Body of pancreas (tissue), 4 donors: ENCODE measurements at regions not wholly inside any gene's neighbourhood (a gene's known extent, or its start where the extent isn't known, plus 50 kb on each side); places are given as distances from the start of the nearest gene placed in this dataset.
"Not testable (repeated sequence)": the region's sequence is repeated elsewhere in the genome, so short reads cannot be mapped to it uniquely, and the experiment has no call there.

Experiments used
- ATAC-seq: fragments of 150-250 bp; one replicate; pipeline ENCODE4 v1.9.1; 2016
- DNase-seq, 4 donors: peaks; one replicate each; pipeline ENCODE4 v3.0.0-alpha.2; 2019
- H3K27ac ChIP-seq, 4 donors: fragments of 200-600 bp; sonication (generic); 1 replicate in 3 of 4; 2 replicates in 1 of 4; pipeline versions ENCODE4 v1.5.1 to v1.6.1; 2016 to 2019; ENCODE audit warnings: mild to moderate bottlenecking in 1 of 4, mixed read lengths in 1 of 4, moderate library complexity in 1 of 4
- H3K27me3 ChIP-seq, 2 donors: fragments of 200-600 bp; sonication (generic); one replicate each; pipeline ENCODE4 v1.6.0; 2016; ENCODE audit warnings: mild to moderate bottlenecking in 1 of 2
- H3K36me3 ChIP-seq, 2 donors: fragments of 200-600 bp; sonication (generic); replicated peaks in 1 of 2; 2 replicates each; pipeline ENCODE4 v1.5.1; 2016; ENCODE audit warnings: low read depth in 2 of 2; ENCODE audit not compliant: insufficient read depth in 1 of 2
- H3K4me1 ChIP-seq: fragments of 200-600 bp; sonication (generic); one replicate; pipeline ENCODE4 v1.6.0; 2016
- H3K4me3 ChIP-seq, 2 donors: fragments of 200-600 bp; sonication (generic); 1 replicate in 1 of 2; 2 replicates in 1 of 2; pipeline ENCODE4 v1.5.1; 2016 to 2019
- H3K9me3 ChIP-seq, 3 donors: fragments of 200-600 bp; sonication (generic); 1 replicate in 2 of 3; 2 replicates in 1 of 3; pipeline ENCODE4 v1.5.1; 2016
- POLR2A ChIP-seq, 3 donors: fragments of 450-650 bp; IDR thresholded peaks; one replicate each; pipeline ENCODE4 v1.6.1; 2016; ENCODE audit warnings: antibody characterized with exemption in 3 of 3, mild to moderate bottlenecking in 2 of 3
- WGBS, 2 donors: methylation state at CpG; one replicate each; pipeline ENCODE4 v1.1.5; 2017; 5-methylcytosine and 5-hydroxymethylcytosine counted together
- intact Hi-C: fragments of 100-400 bp; cut with DNase I; formaldehyde crosslinking; loops from one replicate; pipeline ENCODE4 v1.15.1; 2023
- TF ChIP-seq, protein P1 (sequence below), 7 experiments: fragments of 450-650 bp in 4 of 7; fragments of 200-600 bp in 3 of 7; sonication (generic) in 3 of 7; IDR thresholded peaks; one replicate each; pipeline ENCODE4 v1.5.1; 2016 to 2019; ENCODE audit warnings: antibody characterized with exemption in 7 of 7

DNA sequence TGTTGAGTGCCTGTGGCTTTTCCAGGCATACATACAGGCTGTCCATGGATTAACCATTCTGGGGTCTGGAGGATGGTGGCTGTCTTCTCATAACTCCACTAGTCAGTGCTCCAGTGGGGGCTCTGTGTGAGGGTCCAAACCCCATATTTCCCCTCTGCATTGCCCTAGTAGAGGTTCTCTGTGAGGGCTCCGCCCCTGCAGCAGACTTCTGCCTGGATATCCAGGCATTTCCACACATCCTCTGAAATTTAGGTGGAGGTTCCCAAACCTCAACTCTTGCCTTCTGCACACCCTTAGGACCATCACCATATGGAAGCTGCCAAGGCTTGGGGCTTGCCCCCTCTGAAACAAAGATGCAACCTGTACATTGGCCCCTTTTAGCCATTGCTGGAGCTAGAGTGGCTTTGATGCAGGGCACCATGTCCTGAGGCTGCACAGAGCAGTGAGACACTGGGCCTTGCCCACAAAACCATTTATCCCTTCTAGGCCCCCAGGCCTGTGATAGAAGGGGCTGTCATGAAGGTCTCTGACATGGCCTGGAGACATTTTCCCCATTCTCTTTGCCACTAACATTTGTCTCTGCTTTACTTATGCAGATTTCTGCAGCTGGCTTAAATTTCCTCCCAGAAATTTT lies 400.1 kb upstream of the MDFIC2 start:
- Histone ChIP-seq H3K9me3 (peaks cover 0 to 19% (median 0%) of the 10 kb centered on the region in 3 donors), H3K36me3 (no peaks in the 10 kb centered on the region), H3K27me3 (no peaks in the 10 kb centered on the region), H3K4me3 (no peak overlapping the region), H3K4me1 (no peaks in the 10 kb centered on the region), H3K27ac (no peak overlapping the region)
- TF ChIP-seq, protein P1, sequence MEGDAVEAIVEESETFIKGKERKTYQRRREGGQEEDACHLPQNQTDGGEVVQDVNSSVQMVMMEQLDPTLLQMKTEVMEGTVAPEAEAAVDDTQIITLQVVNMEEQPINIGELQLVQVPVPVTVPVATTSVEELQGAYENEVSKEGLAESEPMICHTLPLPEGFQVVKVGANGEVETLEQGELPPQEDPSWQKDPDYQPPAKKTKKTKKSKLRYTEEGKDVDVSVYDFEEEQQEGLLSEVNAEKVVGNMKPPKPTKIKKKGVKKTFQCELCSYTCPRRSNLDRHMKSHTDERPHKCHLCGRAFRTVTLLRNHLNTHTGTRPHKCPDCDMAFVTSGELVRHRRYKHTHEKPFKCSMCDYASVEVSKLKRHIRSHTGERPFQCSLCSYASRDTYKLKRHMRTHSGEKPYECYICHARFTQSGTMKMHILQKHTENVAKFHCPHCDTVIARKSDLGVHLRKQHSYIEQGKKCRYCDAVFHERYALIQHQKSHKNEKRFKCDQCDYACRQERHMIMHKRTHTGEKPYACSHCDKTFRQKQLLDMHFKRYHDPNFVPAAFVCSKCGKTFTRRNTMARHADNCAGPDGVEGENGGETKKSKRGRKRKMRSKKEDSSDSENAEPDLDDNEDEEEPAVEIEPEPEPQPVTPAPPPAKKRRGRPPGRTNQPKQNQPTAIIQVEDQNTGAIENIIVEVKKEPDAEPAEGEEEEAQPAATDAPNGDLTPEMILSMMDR (IDR thresholded peaks at IDR 0.05): no peak
- TF ChIP-seq POLR2A (IDR thresholded peaks at IDR 0.05): no peak
- intact Hi-C loops: no loop called here
- no peak for ATAC-seq
- 100% methylated on average over 1 of the region's 1 CpG; no CpG with 5 or more reads in 1 of the 2 donors for WGBS, 2 donors
- DNase-seq: no peak

DNA sequence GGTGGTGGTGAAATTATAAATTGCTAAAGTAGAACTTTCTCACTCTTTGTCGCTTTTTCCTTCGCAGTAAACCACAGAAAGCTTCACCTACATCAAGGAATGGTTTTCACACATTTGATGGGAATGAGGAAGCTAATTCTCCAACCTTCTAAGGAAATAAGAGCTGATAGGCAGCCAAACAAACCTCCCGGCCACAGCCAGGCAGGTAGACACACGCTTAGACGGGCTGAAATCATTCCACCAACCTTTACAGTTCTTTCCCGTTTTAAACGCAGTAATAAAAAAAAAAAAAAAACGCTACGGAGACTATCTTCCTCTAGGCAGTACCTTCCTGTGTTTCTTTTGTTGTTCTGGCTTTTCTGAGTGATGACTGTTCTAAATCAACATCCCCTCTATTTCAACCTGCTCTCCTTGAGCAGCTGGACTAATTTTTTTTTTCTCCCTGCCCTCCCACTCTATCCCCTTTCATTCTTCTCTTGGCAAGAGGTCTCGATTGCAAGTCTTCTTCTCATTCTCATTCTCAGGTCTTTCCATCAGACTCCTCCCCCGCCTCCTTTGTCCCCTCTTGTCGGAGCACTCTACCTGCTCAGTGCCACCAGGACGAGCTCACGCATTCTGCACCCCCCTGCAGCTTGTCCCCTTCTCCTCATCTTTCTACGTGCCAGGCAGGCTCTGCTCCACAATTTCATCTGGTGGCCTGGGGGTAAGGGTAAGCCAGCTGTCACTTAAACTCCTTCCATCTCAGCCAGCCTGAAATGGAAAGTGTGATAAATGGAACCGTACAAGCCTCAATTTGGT lies 391.1 kb upstream of the MDFIC2 start:
- TF ChIP-seq, protein P1 (IDR thresholded peaks at IDR 0.05): no peak
- TF ChIP-seq POLR2A (IDR thresholded peaks at IDR 0.05): no peak
- ATAC-seq (no peak), DNase-seq (no peak)
- Histone ChIP-seq H3K27ac (no peak overlapping the region), H3K4me1 (no peaks in the 10 kb centered on the region), H3K36me3 (no peaks in the 10 kb centered on the region), H3K4me3 (no peak overlapping the region), H3K27me3 (no peaks in the 10 kb centered on the region), H3K9me3 (no peaks in the 10 kb centered on the region)
- intact Hi-C loops: no loop called here
- WGBS, 2 donors: 48% methylated on average over 16 of the region's 16 CpGs

DNA sequence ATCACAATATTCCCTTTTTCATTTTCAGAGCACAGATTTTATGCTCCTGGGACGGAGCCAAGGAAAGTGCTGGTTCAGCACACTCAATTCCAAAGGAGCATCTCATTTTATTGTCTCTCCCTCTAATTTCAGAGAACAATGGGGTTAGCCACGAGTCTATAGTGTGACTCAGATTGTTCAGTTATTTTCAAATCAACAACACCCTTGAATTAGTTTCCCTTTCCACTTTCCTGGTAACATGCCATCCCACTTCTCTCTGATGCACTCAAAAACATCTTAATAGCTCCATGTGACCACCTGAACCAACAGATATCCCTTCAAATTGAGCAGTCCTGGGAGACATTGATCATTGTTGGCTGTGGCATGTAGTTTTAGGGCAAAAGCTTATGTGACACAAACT lies 389.7 kb upstream of the MDFIC2 start:
- ATAC-seq (no peak), DNase-seq (no peak)
- H3K27me3 ChIP-seq: no peaks in the 10 kb centered on the region
- no peaks in the 10 kb centered on the region for H3K4me1 ChIP-seq
- intact Hi-C loops: no loop called here
- H3K9me3 ChIP-seq: no peaks in the 10 kb centered on the region
- TF ChIP-seq, protein P1 (IDR thresholded peaks at IDR 0.05): no peak
- no peak for TF ChIP-seq POLR2A (IDR thresholded peaks at IDR 0.05)
- H3K36me3 ChIP-seq: no peaks in the 10 kb centered on the region
- H3K4me3 ChIP-seq: no peak overlapping the region
- 47 to 50% methylated on average over 2 of the region's 2 CpGs for WGBS, 2 donors
- no peak overlapping the region for H3K27ac ChIP-seq

DNA sequence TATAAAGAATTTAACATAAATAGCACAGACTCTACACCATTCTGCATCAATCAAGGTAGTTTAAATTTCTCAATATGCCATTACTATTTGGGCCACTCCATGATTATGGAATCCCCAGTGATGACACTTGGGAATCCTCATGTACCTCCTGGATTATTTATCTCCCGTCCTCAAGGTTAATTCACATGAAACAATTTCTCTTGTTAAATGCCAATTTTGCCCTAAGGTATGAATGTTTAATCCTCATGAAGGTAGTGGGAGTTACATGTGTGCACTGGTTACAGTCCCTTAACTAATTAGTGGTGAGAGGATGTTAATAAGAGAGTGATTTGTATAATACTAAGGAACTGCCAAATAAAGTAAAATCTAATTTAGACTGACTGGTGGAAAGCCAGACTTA lies 372.3 kb upstream of the MDFIC2 start:
- Histone ChIP-seq H3K4me1 (no peaks in the 10 kb centered on the region), H3K9me3 (no peaks in the 10 kb centered on the region), H3K4me3 (no peak overlapping the region), H3K36me3 (no peaks in the 10 kb centered on the region), H3K27me3 (no peaks in the 10 kb centered on the region), H3K27ac (no peak overlapping the region)
- no peak for TF ChIP-seq POLR2A (IDR thresholded peaks at IDR 0.05)
- TF ChIP-seq, protein P1 (IDR thresholded peaks at IDR 0.05): no peak
- intact Hi-C loops: no loop called here
- ATAC-seq (no peak), DNase-seq (no peak)
- WGBS, 2 donors: 64 to 73% methylated on average over 1 of the region's 1 CpG

DNA sequence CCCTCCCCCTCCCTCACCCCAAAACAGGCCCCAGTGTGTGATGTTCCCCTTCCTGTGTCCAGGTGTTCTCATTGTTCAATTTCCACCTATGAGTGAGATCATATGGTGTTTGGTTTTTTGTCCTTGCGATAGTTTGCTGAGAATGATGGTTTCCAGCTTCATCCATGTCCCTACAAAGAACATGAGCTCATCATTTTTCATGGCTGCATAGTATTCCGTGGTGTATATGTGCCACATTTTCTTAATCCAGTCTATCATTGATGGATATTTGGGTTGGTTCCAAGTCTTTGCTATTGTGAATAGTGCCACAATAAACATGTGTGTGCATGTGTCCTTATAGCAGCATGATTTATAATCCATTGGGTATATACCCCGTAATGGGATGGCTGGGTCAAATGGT lies 363.4 kb upstream of the MDFIC2 start:
- WGBS, 2 donors: 82 to 89% methylated on average over 3 of the region's 3 CpGs
- DNase-seq, H3K4me1 ChIP-seq, H3K36me3 ChIP-seq, H3K27me3 ChIP-seq, H3K27ac ChIP-seq, intact Hi-C loops, H3K9me3 ChIP-seq, ATAC-seq, H3K4me3 ChIP-seq: not testable (repeated sequence)
